Kidney (tissue), 13 donors: ENCODE measurements at regions not wholly inside any gene's neighbourhood (a gene's known extent, or its start where the extent isn't known, plus 50 kb on each side); places are given as distances from the start of the nearest gene placed in this dataset.

Experiments
- DNase-seq, 5 donors: peaks; one replicate each; pipeline ENCODE4 v3.0.0-alpha.2; 2013 to 2020
- FAIRE-seq: peaks from 2 replicates; lab custom pipeline; 2012; peaks lifted over from hg19 to GRCh38; lab: Jason Lieb, UNC
- H3K27ac ChIP-seq, 2 donors: one replicate each; pipeline ENCODE4 v1.7.0; 2013; ENCODE audit warnings: low read depth in 2 of 2, low read length in 2 of 2, inconsistent platforms in 1 of 2
- H3K27me3 ChIP-seq: one replicate; pipeline ENCODE4 v1.7.1; 2013; ENCODE audit warnings: low read length, inconsistent platforms; ENCODE audit not compliant: control insufficient read depth, insufficient read depth
- H3K36me3 ChIP-seq, 3 donors: one replicate each; pipeline versions ENCODE4 v1.7.0 to v1.7.1; 2013; ENCODE audit warnings: low read length in 3 of 3, control low read depth in 1 of 3, inconsistent platforms in 1 of 3; ENCODE audit not compliant: insufficient read depth in 3 of 3, control insufficient read depth in 2 of 3
- H3K4me1 ChIP-seq, 3 donors: one replicate each; pipeline versions ENCODE4 v1.7.0 to v1.7.1; 2013; ENCODE audit warnings: low read length in 3 of 3, inconsistent platforms in 1 of 3, low read depth in 1 of 3; ENCODE audit not compliant: control insufficient read depth in 2 of 3, insufficient read depth in 2 of 3
- H3K4me3 ChIP-seq, 3 donors: one replicate each; pipeline versions ENCODE4 v1.7.0 to v1.8.1; 2013; ENCODE audit warnings: low read length in 3 of 3, control low read depth in 1 of 3, inconsistent platforms in 1 of 3
- H3K9ac ChIP-seq, 3 donors: one replicate each; pipeline versions ENCODE4 v1.7.0 to v1.7.1; 2013; ENCODE audit warnings: low read length in 3 of 3, control low read depth in 1 of 3, inconsistent platforms in 1 of 3
- H3K9me3 ChIP-seq, 3 donors: one replicate each; pipeline versions ENCODE4 v1.7.0 to v1.7.1; 2013; ENCODE audit warnings: low read length in 3 of 3, control low read depth in 1 of 3, inconsistent platforms in 1 of 3; ENCODE audit not compliant: control insufficient read depth in 2 of 3, insufficient read depth in 1 of 3
- intact Hi-C: fragments of 100-400 bp; cut with DNase I; formaldehyde crosslinking; loops from one replicate; pipeline ENCODE4 v1.11.1; 2022
- TF ChIP-seq, protein P1 (sequence below): IDR thresholded peaks from 3 replicates; pipeline ENCODE4 v1.5.1; 2012; ENCODE audit warnings: mild to moderate bottlenecking, moderate library complexity, borderline replicate concordance; ENCODE audit not compliant: insufficient read depth; ENCODE audit errors: extremely low read depth
- donor health status: control.
- donor health status: control.
- donor health status: control.
- donor health status: control.
- donor health status: control.
- donor health status: DM: yes; HTN: yes; CAD: no.
- donor health status: Normal renal cell carcinoma (clear cell type).

DNA sequence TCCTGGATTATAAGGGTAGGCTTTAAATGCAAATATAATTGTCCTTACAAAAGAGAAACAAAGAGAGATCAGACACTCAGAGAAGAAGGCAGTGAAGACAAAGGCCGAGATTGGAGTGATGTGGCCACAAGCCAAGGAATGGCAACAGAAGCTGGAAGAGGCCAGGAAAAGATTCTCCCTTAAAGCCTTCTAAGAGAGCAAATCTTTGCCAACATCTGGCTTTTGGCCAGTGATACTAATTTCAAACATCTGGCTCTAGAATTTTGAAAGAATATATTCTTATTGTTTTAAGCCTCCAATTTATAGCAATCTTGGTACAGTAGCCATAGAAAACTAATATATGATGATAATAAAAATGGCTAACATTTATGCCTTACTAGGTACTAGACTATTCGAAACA, 615.8 kb upstream of the ZNF385D start:
- TF ChIP-seq, protein P1, sequence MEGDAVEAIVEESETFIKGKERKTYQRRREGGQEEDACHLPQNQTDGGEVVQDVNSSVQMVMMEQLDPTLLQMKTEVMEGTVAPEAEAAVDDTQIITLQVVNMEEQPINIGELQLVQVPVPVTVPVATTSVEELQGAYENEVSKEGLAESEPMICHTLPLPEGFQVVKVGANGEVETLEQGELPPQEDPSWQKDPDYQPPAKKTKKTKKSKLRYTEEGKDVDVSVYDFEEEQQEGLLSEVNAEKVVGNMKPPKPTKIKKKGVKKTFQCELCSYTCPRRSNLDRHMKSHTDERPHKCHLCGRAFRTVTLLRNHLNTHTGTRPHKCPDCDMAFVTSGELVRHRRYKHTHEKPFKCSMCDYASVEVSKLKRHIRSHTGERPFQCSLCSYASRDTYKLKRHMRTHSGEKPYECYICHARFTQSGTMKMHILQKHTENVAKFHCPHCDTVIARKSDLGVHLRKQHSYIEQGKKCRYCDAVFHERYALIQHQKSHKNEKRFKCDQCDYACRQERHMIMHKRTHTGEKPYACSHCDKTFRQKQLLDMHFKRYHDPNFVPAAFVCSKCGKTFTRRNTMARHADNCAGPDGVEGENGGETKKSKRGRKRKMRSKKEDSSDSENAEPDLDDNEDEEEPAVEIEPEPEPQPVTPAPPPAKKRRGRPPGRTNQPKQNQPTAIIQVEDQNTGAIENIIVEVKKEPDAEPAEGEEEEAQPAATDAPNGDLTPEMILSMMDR: no peak

DNA sequence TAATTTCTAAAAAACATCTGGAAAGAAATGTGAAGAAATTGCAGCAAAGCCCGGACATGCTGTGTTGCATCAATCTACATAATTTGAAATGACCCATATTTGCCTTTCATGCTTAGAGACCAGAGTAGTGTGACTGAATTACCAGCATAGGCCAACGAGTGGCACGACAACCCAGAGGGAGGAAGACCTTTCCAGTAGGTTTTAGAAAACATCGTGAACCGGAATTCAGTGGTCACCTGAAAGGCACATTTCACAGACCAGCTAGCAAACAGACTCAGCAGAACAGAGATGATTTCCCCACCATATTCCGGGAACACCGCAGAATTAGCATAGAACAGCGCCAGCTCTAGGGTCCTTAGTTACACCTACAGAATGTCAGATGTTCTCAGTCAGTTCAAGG, 620.0 kb upstream of the ZNF385D start:
- no peak overlapping the region for H3K9ac ChIP-seq
- intact Hi-C loops: no loop called here
- DNase-seq (no peak), FAIRE-seq (no peak)
- peaks cover 5% of the 10 kb centered on the region for H3K27me3 ChIP-seq
- H3K4me1 ChIP-seq: no peaks in the 10 kb centered on the region
- TF ChIP-seq, protein P1: no peak
- no peak overlapping the region for H3K27ac ChIP-seq
- no peak overlapping the region for H3K4me3 ChIP-seq
- H3K36me3 ChIP-seq: no peaks in the 10 kb centered on the region
- no peaks in the 10 kb centered on the region for H3K9me3 ChIP-seq

More for the DNA sequence above, 615.8 kb upstream of the ZNF385D start:
- DNase-seq: no peak
- no peaks in the 10 kb centered on the region for H3K27me3 ChIP-seq
- H3K9me3 ChIP-seq: no peaks in the 10 kb centered on the region
- no peak overlapping the region for H3K9ac ChIP-seq
- H3K4me1 ChIP-seq: no peaks in the 10 kb centered on the region
- no peak overlapping the region for H3K4me3 ChIP-seq
- no peak for FAIRE-seq
- intact Hi-C loops: no loop called here
- H3K36me3 ChIP-seq: no peaks in the 10 kb centered on the region
- no peak overlapping the region for H3K27ac ChIP-seq

DNA sequence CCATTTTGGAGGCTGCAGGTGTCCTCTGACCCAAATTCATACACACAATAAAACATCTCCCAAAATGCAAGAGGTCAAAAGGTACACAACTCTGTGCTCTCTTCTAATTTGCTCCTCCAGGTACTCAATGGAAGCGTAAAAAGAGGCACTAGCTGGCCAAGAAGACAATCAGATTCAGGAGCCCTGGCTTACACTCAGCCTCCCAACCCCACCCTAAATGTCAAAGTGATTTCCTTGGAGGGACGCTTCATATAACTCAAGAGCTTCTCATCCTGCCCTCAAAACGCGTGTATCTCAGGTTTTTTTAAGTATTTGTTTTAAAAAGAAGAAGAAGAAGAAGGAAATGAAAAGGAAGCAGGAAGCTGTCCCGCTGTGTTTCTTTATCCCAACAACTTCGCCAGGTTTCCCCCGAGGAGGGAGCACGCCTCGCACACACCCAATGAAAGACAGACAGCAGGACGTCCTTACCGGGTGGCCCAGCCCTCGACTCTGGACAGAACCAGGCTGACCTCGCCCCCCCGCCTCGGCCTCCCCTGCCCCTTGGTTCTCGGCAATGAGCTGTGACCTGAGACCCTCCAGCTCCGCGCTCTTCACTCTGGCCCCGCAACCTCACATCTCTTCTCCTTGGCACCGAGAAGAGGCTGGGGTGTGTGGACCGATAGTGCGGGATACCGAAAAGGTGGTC, 620.7 kb upstream of the ZNF385D start:
- Histone ChIP-seq H3K9me3 (no peaks in the 10 kb centered on the region), H3K36me3 (no peaks in the 10 kb centered on the region), H3K27ac (no peak overlapping the region), H3K27me3 (peaks cover 5% of the 10 kb centered on the region), H3K4me3 (no peak overlapping the region), H3K4me1 (no peaks in the 10 kb centered on the region), H3K9ac (no peak overlapping the region)
- FAIRE-seq: no peak
- peak in 4 of 5 donors; percentile 6 to 38 (median 22) for DNase-seq
- intact Hi-C loops: no loop called here
- TF ChIP-seq, protein P1: no peak
